Gastrocnemius medialis (tissue), 4 donors: ENCODE measurements at regions not wholly inside any gene's neighbourhood (a gene's known extent, or its start where the extent isn't known, plus 50 kb on each side); places are given as distances from the start of the nearest gene placed in this dataset.

Experiments
- POLR2A ChIP-seq, 2 donors: fragments of 450-650 bp; IDR thresholded peaks; one replicate each; pipeline ENCODE4 v1.6.1; 2017; ENCODE audit warnings: antibody characterized with exemption in 2 of 2, mild to moderate bottlenecking in 2 of 2, moderate library complexity in 2 of 2
- TF ChIP-seq, protein P1 (sequence below), 5 experiments: fragments of 450-650 bp in 3 of 5; fragments of 200-600 bp in 2 of 5; sonication (generic) in 2 of 5; IDR thresholded peaks in 4 of 5; conservative IDR thresholded peaks in 1 of 5; 1 replicate in 4 of 5; 2 replicates in 1 of 5; pipeline ENCODE4 v1.5.1; 2016 to 2019; ENCODE audit warnings: antibody characterized with exemption in 5 of 5, mild to moderate bottlenecking in 3 of 5, moderate library complexity in 3 of 5

DNA sequence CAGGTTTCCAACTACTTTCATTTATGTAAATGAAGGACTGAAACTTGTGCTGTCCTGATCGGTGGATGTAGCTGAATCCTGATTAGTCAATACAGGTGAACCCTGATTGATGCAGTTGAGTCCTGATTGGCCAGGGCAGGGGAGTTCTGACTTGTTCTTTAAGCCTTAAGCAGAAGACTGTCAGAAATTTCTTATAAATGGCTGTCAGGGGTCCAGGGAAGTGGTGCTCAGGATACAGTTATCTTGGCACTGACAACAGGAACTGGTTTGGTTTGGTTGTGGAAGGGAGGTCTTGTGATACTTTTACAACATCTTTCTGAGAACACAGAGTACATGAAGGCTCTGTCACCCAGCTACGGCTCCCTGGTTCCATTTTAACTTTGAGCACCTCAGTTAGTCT lies 132.1 kb downstream of the KCNJ12 start:
- TF ChIP-seq, protein P1, sequence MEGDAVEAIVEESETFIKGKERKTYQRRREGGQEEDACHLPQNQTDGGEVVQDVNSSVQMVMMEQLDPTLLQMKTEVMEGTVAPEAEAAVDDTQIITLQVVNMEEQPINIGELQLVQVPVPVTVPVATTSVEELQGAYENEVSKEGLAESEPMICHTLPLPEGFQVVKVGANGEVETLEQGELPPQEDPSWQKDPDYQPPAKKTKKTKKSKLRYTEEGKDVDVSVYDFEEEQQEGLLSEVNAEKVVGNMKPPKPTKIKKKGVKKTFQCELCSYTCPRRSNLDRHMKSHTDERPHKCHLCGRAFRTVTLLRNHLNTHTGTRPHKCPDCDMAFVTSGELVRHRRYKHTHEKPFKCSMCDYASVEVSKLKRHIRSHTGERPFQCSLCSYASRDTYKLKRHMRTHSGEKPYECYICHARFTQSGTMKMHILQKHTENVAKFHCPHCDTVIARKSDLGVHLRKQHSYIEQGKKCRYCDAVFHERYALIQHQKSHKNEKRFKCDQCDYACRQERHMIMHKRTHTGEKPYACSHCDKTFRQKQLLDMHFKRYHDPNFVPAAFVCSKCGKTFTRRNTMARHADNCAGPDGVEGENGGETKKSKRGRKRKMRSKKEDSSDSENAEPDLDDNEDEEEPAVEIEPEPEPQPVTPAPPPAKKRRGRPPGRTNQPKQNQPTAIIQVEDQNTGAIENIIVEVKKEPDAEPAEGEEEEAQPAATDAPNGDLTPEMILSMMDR (IDR thresholded peaks at IDR 0.05 in 4 of 5, conservative IDR thresholded peaks at IDR 0.05 in 1 of 5), result no peak
- TF ChIP-seq POLR2A (IDR thresholded peaks at IDR 0.05), result no peak
